ENCODE measurements at regions not wholly inside any gene's neighbourhood (a gene's known extent, or its start where the extent isn't known, plus 50 kb on each side); places are given as distances from the start of the nearest gene placed in this dataset.

- ATAC-seq: no peak
- TF ChIP-seq ARNTL (CRISPR knock-in tag; IDR thresholded peaks at IDR 0.05; ENCODE audit: borderline replicate concordance, low read depth) (no peak), ESRRG (CRISPR knock-in tag; IDR thresholded peaks at IDR 0.05) (no peak), SNAI2 (CRISPR knock-in tag; IDR thresholded peaks at IDR 0.05) (no peak), OSR1 (CRISPR knock-in tag; IDR thresholded peaks at IDR 0.05) (no peak), TOX (CRISPR knock-in tag; IDR thresholded peaks at IDR 0.05; ENCODE audit: borderline replicate concordance) (no peak), ZNF565 (CRISPR knock-in tag; conservative IDR thresholded peaks at IDR 0.05; ENCODE audit: low read depth) (no peak), GLIS3 (CRISPR knock-in tag; IDR thresholded peaks at IDR 0.05) (no peak), TCF4 (CRISPR knock-in tag; IDR thresholded peaks at IDR 0.05; ENCODE audit: borderline replicate concordance) (no peak), TSHZ2 (CRISPR knock-in tag; IDR thresholded peaks at IDR 0.05) (no peak), CSDC2 (CRISPR knock-in tag; IDR thresholded peaks at IDR 0.05) (no peak), ZC3H10 (CRISPR knock-in tag; IDR thresholded peaks at IDR 0.05) (no peak), POU6F1 (CRISPR knock-in tag; IDR thresholded peaks at IDR 0.05; ENCODE audit: borderline replicate concordance, low read depth) (no peak), RARB (CRISPR knock-in tag; IDR thresholded peaks at IDR 0.05) (no peak), ZFP3 (CRISPR knock-in tag; IDR thresholded peaks at IDR 0.05) (no peak), PATZ1 (CRISPR knock-in tag; IDR thresholded peaks at IDR 0.05; ENCODE audit: borderline replicate concordance) (no peak), BACH2 (CRISPR knock-in tag; IDR thresholded peaks at IDR 0.05; ENCODE audit: borderline replicate concordance) (no peak)
Measured at GRCh38 chr6:24987446-24988115, 51.8 kb upstream of the RIPOR2 start.

- no peak for TF ChIP-seq PPARA (CRISPR knock-in tag; IDR thresholded peaks at IDR 0.05; ENCODE audit: borderline replicate concordance)
- TF ChIP-seq TCF4 (CRISPR knock-in tag; IDR thresholded peaks at IDR 0.05; ENCODE audit: borderline replicate concordance): peak; percentile 17; the same call in 1 of the 2 replicates
- no peak for TF ChIP-seq TOX (CRISPR knock-in tag; IDR thresholded peaks at IDR 0.05; ENCODE audit: borderline replicate concordance)
- no peak for ATAC-seq
Measured at GRCh38 chr6:24988562-24988961, 52.8 kb upstream of the RIPOR2 start.

GRCh38 chr6:24990236-24990845 is 54.6 kb upstream of the RIPOR2 start:
- ATAC-seq: peak; percentile 58
- no peak for TF ChIP-seq ISL1 (CRISPR knock-in tag; IDR thresholded peaks at IDR 0.05)
- TF ChIP-seq GLIS3 (CRISPR knock-in tag; IDR thresholded peaks at IDR 0.05): no peak
- TF ChIP-seq RARB (CRISPR knock-in tag; IDR thresholded peaks at IDR 0.05): no peak
- TF ChIP-seq SNAI2 (CRISPR knock-in tag; IDR thresholded peaks at IDR 0.05): no peak
- TF ChIP-seq CREB5 (CRISPR knock-in tag; IDR thresholded peaks at IDR 0.05; ENCODE audit: low read depth): no peak
- no peak for TF ChIP-seq PPARA (CRISPR knock-in tag; IDR thresholded peaks at IDR 0.05; ENCODE audit: borderline replicate concordance)
- TF ChIP-seq TCF4 (CRISPR knock-in tag; IDR thresholded peaks at IDR 0.05; ENCODE audit: borderline replicate concordance): no peak
- TF ChIP-seq ZNF8 (CRISPR knock-in tag; IDR thresholded peaks at IDR 0.05): no peak
- no peak for TF ChIP-seq ZNF565 (CRISPR knock-in tag; conservative IDR thresholded peaks at IDR 0.05; ENCODE audit: low read depth)
- TF ChIP-seq ZFP3 (CRISPR knock-in tag; IDR thresholded peaks at IDR 0.05): no peak
- no peak for TF ChIP-seq BACH2 (CRISPR knock-in tag; IDR thresholded peaks at IDR 0.05; ENCODE audit: borderline replicate concordance)
- TF ChIP-seq ZNF70 (CRISPR knock-in tag; IDR thresholded peaks at IDR 0.05): no peak
- no peak for TF ChIP-seq ZFP30 (CRISPR knock-in tag; IDR thresholded peaks at IDR 0.05)
- no peak for TF ChIP-seq PATZ1 (CRISPR knock-in tag; IDR thresholded peaks at IDR 0.05; ENCODE audit: borderline replicate concordance)
- no peak for TF ChIP-seq CSRNP3 (CRISPR knock-in tag; IDR thresholded peaks at IDR 0.05)
- TF ChIP-seq OSR1 (CRISPR knock-in tag; IDR thresholded peaks at IDR 0.05): no peak

Data from SK-N-SH treated with all-trans-retinoic acid at 6 μM for 48 hours (cell line).